DMS79 (cell line): ENCODE measurements at regions not wholly inside any gene's neighbourhood (a gene's known extent, or its start where the extent isn't known, plus 50 kb on each side); places are given as distances from the start of the nearest gene placed in this dataset.
"Not testable (repeated sequence)": the region's sequence is repeated elsewhere in the genome, so short reads cannot be mapped to it uniquely, and the experiment has no call there.

Experiments
- DNase-seq: peaks from one replicate; lab custom pipeline; 2025; lab: John Stamatoyannopoulos, UW

- no peak for DNase-seq
These were observed 221.6 kb downstream of the NR2F1-AS1 start for GRCh38 chr5:93359296-93359959.

GRCh38 chr5:93358176-93358575 is 222.8 kb downstream of the NR2F1-AS1 start:
- DNase-seq = no peak

- no peak for DNase-seq
These were observed 223.3 kb downstream of the NR2F1-AS1 start for GRCh38 chr5:93357686-93358085.

GRCh38 chr5:93355691-93356090 is 225.3 kb downstream of the NR2F1-AS1 start:
- no peak for DNase-seq

GRCh38 chr5:93352186-93352585 is 228.8 kb downstream of the NR2F1-AS1 start:
- DNase-seq = no peak

- DNase-seq = peak; percentile 55
These were observed 231.4 kb downstream of the NR2F1-AS1 start for GRCh38 chr5:93349613-93350012.

GRCh38 chr5:93348231-93348630 is 232.8 kb downstream of the NR2F1-AS1 start:
- DNase-seq = no peak

GRCh38 chr5:93346850-93347249 is 234.2 kb downstream of the NR2F1-AS1 start:
- not testable (repeated sequence) for DNase-seq

- DNase-seq = no peak
These were observed 234.7 kb downstream of the NR2F1-AS1 start for GRCh38 chr5:93346301-93346700.

GRCh38 chr5:93343570-93343969 is 237.4 kb downstream of the NR2F1-AS1 start:
- no peak for DNase-seq

GRCh38 chr5:93342563-93343061 is 238.4 kb downstream of the NR2F1-AS1 start:
- DNase-seq = no peak

GRCh38 chr5:93340881-93341280 is 240.1 kb downstream of the NR2F1-AS1 start:
- DNase-seq = no peak

GRCh38 chr5:93337138-93337537 is 243.9 kb downstream of the NR2F1-AS1 start:
- DNase-seq = no peak

GRCh38 chr5:93336330-93337110 is 244.5 kb downstream of the NR2F1-AS1 start:
- DNase-seq = no peak

GRCh38 chr5:93331863-93332262 is 249.2 kb downstream of the NR2F1-AS1 start:
- no peak for DNase-seq

- DNase-seq = no peak
These were observed 249.8 kb downstream of the NR2F1-AS1 start for GRCh38 chr5:93331241-93331640.

GRCh38 chr5:93330506-93330905 is 250.5 kb downstream of the NR2F1-AS1 start:
- DNase-seq = no peak

- no peak for DNase-seq
These were observed 251.3 kb downstream of the NR2F1-AS1 start for GRCh38 chr5:93329756-93330155.

GRCh38 chr5:93328833-93329232 is 252.2 kb downstream of the NR2F1-AS1 start:
- peak; percentile 34 for DNase-seq

GRCh38 chr5:93327605-93328004 is 253.4 kb downstream of the NR2F1-AS1 start:
- peak; percentile 15 for DNase-seq

- no peak for DNase-seq
These were observed 255.1 kb downstream of the NR2F1-AS1 start for GRCh38 chr5:93325946-93326345.

- DNase-seq = no peak
These were observed 257.8 kb downstream of the NR2F1-AS1 start for GRCh38 chr5:93322974-93323860.
